HepG2 (cell line): ENCODE measurements at regions not wholly inside any gene's neighbourhood (a gene's known extent, or its start where the extent isn't known, plus 50 kb on each side); places are given as distances from the start of the nearest gene placed in this dataset.

Source experiments
- ATAC-seq: fragments of 200-7000 bp; cut with Tn5 transposase; 3 replicates; pipeline ENCODE4 v1.9.1; 2020; ENCODE audit warnings: mild to moderate bottlenecking, moderate library complexity
- BruUV-seq: library from RNA; stranded (reverse); fragments of 400-500 nt; replicated peaks from 2 replicates; lab custom pipeline; 2021; lab: Mats Ljungman, UMichigan
- CTCF ChIA-PET: fragments of 300-600 bp; formaldehyde crosslinking; extraction: SDS; loops from one replicate; lab custom pipeline; 2021; ENCODE audit warnings: low total read pairs, inconsistent platforms, low intra/inter-chr PET ratio; lab: Yijun Ruan, JAX
- POLR2A ChIA-PET: fragments of 350-600 bp; sonication (Branson Sonifier 250); formaldehyde crosslinking; loops from one replicate; lab custom pipeline; 2020; ENCODE audit warnings: antibody characterized with exemption, inconsistent platforms; lab: Yijun Ruan, JAX
- DNase-seq: peaks from one replicate; pipeline ENCODE4 v3.0.0-alpha.2; 2015; ENCODE audit warnings: low spot score
- FAIRE-seq: peaks from 3 replicates; lab custom pipeline; 2011; peaks lifted over from hg19 to GRCh38; lab: Jason Lieb, UNC
- H2AFZ ChIP-seq: one replicate; pipeline ENCODE4 v1.6.1; 2011; ENCODE audit warnings: low read length, inconsistent platforms
- H3K27ac ChIP-seq: fragments of 300-600 bp; 3 replicates; pipeline ENCODE4 v1.8.0; 2011; ENCODE audit warnings: mixed run types, mild to moderate bottlenecking, mixed read lengths, low read length, inconsistent platforms; ENCODE audit not compliant: insufficient read depth; ENCODE audit errors: extremely low read length
- H3K27me3 ChIP-seq, 2 experiments: fragments of 200-600 bp in 1 of 2; 2 replicates in 1 of 2; 3 replicates in 1 of 2; pipeline versions ENCODE4 v1.6.0 to v1.8.0; 2011; ENCODE audit warnings: low read length in 2 of 2, mild to moderate bottlenecking in 2 of 2, moderate library complexity in 2 of 2, inconsistent platforms in 1 of 2; ENCODE audit not compliant: insufficient read depth in 2 of 2, control insufficient read depth in 1 of 2
- H3K36me3 ChIP-seq, 2 experiments: fragments of 200-600 bp in 1 of 2; replicated peaks in 1 of 2; 2 replicates in 1 of 2; 3 replicates in 1 of 2; pipeline versions ENCODE4 v1.5.1 to v1.8.0; 2011; ENCODE audit warnings: low read length in 2 of 2, inconsistent platforms in 1 of 2; ENCODE audit not compliant: insufficient read depth in 2 of 2, control insufficient read depth in 1 of 2
- H3K4me1 ChIP-seq: 2 replicates; pipeline ENCODE4 v1.5.1; 2012; ENCODE audit warnings: low read length, inconsistent platforms; ENCODE audit not compliant: insufficient read depth
- H3K4me2 ChIP-seq: 2 replicates; pipeline ENCODE4 v1.6.0; 2011; ENCODE audit warnings: low read depth, low read length, inconsistent platforms
- H3K4me3 ChIP-seq, 3 experiments: fragments of 200-600 bp in 1 of 3; sonication (generic), shearing (Covaris generic) in 1 of 3; replicated peaks in 1 of 3; 2 replicates each; pipeline ENCODE4 v1.5.1; 2011 to 2016; ENCODE audit warnings: low read length in 3 of 3, inconsistent platforms in 2 of 3, low read depth in 2 of 3, mild to moderate bottlenecking in 2 of 3, control low read depth in 1 of 3, mixed read lengths in 1 of 3; ENCODE audit not compliant: insufficient read depth in 1 of 3
- H3K79me2 ChIP-seq: one replicate; pipeline ENCODE4 v1.6.1; 2011; ENCODE audit warnings: low read length, inconsistent platforms; ENCODE audit not compliant: insufficient read depth
- H3K9ac ChIP-seq: 2 replicates; pipeline ENCODE4 v1.6.0; 2011; ENCODE audit warnings: mild to moderate bottlenecking, low read depth, low read length, inconsistent platforms; ENCODE audit not compliant: insufficient read depth
- H3K9me3 ChIP-seq: 2 replicates; pipeline ENCODE4 v1.5.1; 2012; ENCODE audit warnings: mild to moderate bottlenecking, low read length
- H4K20me1 ChIP-seq: 2 replicates; pipeline ENCODE4 v1.6.0; 2011; ENCODE audit warnings: inconsistent platforms, mild to moderate bottlenecking, low read length, moderate library complexity; ENCODE audit not compliant: insufficient read depth
- EHMT2 ChIP-seq: fragments of 200-600 bp; sonication (generic); IDR thresholded peaks from 2 replicates; pipeline ENCODE4 v1.7.0; 2017; ENCODE audit warnings: antibody characterized with exemption, low read depth, low read length, borderline replicate concordance
- ISL2 ChIP-seq: sonication (generic); formaldehyde crosslinking; IDR thresholded peaks from 2 replicates; pipeline ENCODE4 v1.5.0; 2020; ENCODE audit warnings: missing genetic modification reagents
- KAT7 ChIP-seq: IDR thresholded peaks from 2 replicates; pipeline ENCODE4 v1.6.1; 2018; ENCODE audit warnings: borderline replicate concordance, missing compliant biosample characterization
- MZF1 ChIP-seq: sonication (generic); formaldehyde crosslinking; IDR thresholded peaks from 2 replicates; pipeline ENCODE4 v1.8.1; 2023; ENCODE audit warnings: mild to moderate bottlenecking, missing genetic modification reagents, borderline replicate concordance
- NFE2L2 ChIP-seq: fragments of 150-350 bp; IDR thresholded peaks from 2 replicates; pipeline ENCODE4 v1.6.1; 2014; ENCODE audit warnings: low read length
- RBAK ChIP-seq: sonication (generic); formaldehyde crosslinking; IDR thresholded peaks from 2 replicates; pipeline ENCODE4 v1.5.1; 2020; ENCODE audit warnings: mild to moderate bottlenecking, missing genetic modification reagents
- RNF2 ChIP-seq: fragments of 450-650 bp; conservative IDR thresholded peaks from 2 replicates; pipeline ENCODE4 v1.6.1; 2016; ENCODE audit warnings: low read depth
- SRSF9 ChIP-seq: fragments of 200-400 bp; formaldehyde crosslinking; IDR thresholded peaks from 2 replicates; pipeline ENCODE4 v1.6.1; 2018; ENCODE audit warnings: borderline replicate concordance, mild to moderate bottlenecking, low read depth, low read length; ENCODE audit not compliant: insufficient read depth, poor library complexity, severe bottlenecking
- TSC22D2 ChIP-seq: sonication (generic); formaldehyde crosslinking; IDR thresholded peaks from 2 replicates; pipeline ENCODE4 v1.5.1; 2020; ENCODE audit warnings: missing genetic modification reagents, mild to moderate bottlenecking, borderline replicate concordance
- ZBTB1 ChIP-seq: sonication (generic); formaldehyde crosslinking; IDR thresholded peaks from 2 replicates; pipeline ENCODE4 v1.4.0; 2020; ENCODE audit warnings: missing genetic modification reagents, borderline replicate concordance
- ZNF260 ChIP-seq: sonication (generic); formaldehyde crosslinking; IDR thresholded peaks from 2 replicates; pipeline ENCODE4 v1.4.0; 2020; ENCODE audit warnings: missing genetic modification reagents, low read depth, mild to moderate bottlenecking, borderline replicate concordance
- WGBS: methylation state at CpG from one replicate; pipeline ENCODE4 v1.1.6; 2017; ENCODE audit warnings: low lambda C conversion rate; 5-methylcytosine and 5-hydroxymethylcytosine counted together
- in situ Hi-C: cut with HindIII; loops from 2 replicates; pipeline ENCODE4 v1.10.0; 2017; ENCODE audit warnings: low pct_unique_long_range_greater_than_20kb; ENCODE audit not compliant: extremely low pct_ligation_motif_present
- intact Hi-C: fragments of 100-400 bp; cut with micrococcal nuclease; formaldehyde crosslinking; loops from one replicate; pipeline ENCODE4 v1.10.0; 2022; ENCODE audit not compliant: unreplicated experiment
- TF ChIP-seq, protein P1 (sequence below): sonication (generic); formaldehyde crosslinking; IDR thresholded peaks from 2 replicates; pipeline ENCODE4 v1.8.0; 2022; ENCODE audit warnings: mild to moderate bottlenecking, missing genetic modification reagents; ENCODE audit not compliant: insufficient replicate concordance
- TF ChIP-seq, protein P2 (sequence below): sonication (generic); formaldehyde crosslinking; IDR thresholded peaks from 2 replicates; pipeline ENCODE4 v1.8.0; 2022; ENCODE audit warnings: missing genetic modification reagents, mild to moderate bottlenecking, inconsistent platforms, borderline replicate concordance
- TF ChIP-seq, protein P3 (sequence below): sonication (generic); formaldehyde crosslinking; IDR thresholded peaks from 2 replicates; pipeline ENCODE4 v1.4.0; 2020; ENCODE audit warnings: missing genetic modification reagents
- TF ChIP-seq, protein P4 (sequence below): sonication (generic); formaldehyde crosslinking; IDR thresholded peaks from 2 replicates; pipeline ENCODE4 v1.8.0; 2022; ENCODE audit warnings: mild to moderate bottlenecking, missing genetic modification reagents, moderate library complexity

DNA sequence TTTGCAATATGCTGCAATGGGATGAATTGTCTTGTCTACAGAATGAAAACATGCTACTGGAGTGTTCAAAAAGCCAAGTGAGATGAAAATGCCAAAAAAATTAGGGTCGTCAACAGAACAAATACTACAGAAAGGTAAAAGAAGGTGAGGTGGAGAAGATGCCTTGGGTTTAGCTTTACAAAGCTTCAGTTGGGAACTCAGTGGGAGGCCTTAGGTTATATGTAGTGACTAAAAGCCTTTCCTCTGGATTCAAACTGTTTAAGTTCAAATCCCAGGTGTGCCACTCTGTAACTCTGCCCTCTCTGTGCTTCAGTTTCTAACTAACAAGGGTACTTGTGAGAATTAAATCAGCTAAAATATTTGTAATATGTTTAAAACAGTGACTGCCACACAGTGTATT lies 84.9 kb upstream of the PDE3A start (continued):
- TF ChIP-seq, protein P1, sequence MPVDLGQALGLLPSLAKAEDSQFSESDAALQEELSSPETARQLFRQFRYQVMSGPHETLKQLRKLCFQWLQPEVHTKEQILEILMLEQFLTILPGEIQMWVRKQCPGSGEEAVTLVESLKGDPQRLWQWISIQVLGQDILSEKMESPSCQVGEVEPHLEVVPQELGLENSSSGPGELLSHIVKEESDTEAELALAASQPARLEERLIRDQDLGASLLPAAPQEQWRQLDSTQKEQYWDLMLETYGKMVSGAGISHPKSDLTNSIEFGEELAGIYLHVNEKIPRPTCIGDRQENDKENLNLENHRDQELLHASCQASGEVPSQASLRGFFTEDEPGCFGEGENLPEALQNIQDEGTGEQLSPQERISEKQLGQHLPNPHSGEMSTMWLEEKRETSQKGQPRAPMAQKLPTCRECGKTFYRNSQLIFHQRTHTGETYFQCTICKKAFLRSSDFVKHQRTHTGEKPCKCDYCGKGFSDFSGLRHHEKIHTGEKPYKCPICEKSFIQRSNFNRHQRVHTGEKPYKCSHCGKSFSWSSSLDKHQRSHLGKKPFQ (CRISPR knock-in tag): no peak
- no peak for TF ChIP-seq KAT7 (CRISPR knock-in tag)

DNA sequence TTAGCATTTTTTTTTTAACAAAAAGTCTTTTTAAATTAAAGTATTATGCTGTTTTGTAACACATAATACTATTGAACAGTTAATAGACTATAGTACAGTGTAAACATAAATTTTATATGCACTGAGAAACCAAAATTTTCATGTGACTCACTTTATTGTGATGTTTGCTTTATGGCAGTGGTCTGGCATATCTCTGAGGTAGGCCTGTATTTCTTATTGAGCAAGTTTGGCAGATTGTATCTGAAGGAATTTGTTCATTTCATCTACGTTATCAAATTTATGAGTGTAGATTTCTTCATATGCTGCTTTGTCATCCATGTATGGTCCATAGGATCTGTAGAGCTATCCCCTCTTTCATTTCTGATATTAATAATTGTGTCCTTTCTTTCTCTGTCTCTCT lies 78.8 kb upstream of the PDE3A start:
- Histone ChIP-seq H3K79me2 (no peaks in the 10 kb centered on the region), H4K20me1 (no peaks in the 10 kb centered on the region), H3K4me1 (no peaks in the 10 kb centered on the region), H3K9me3 (peaks cover 59% of the 10 kb centered on the region), H3K4me3 (no peak overlapping the region), H2AFZ (no peak overlapping the region), H3K9ac (no peak overlapping the region), H3K27me3 (no peaks in the 10 kb centered on the region), H3K4me2 (no peak overlapping the region)
- in situ Hi-C loops: no loop called here
- no TSS peak for BruUV-seq
- no peak for ATAC-seq
- CTCF ChIA-PET: no interaction called here
- 0% methylated on average over 1 of the region's 1 CpG for WGBS
- TF ChIP-seq, protein P2, sequence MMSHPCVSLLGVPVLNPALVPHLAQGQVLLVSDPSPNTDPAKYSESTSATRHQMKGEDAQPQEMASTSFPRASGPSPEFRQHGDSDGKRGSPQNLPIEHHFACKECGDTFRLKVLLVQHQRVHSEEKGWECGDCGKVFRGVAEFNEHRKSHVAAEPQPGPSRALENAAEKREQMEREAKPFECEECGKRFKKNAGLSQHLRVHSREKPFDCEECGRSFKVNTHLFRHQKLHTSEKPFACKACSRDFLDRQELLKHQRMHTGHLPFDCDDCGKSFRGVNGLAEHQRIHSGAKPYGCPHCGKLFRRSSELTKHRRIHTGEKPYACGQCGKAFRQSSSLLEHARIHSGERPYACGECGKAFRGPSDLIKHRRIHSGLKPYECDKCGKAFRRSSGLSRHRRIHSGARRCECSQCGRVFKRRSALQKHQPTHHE (CRISPR knock-in tag): no peak
- TF ChIP-seq TSC22D2 (CRISPR knock-in tag) (no peak), EHMT2 (no peak), RNF2 (no peak), NFE2L2 (no peak), SRSF9 (no peak), RBAK (CRISPR knock-in tag) (no peak), MZF1 (CRISPR knock-in tag) (no peak), ZBTB1 (CRISPR knock-in tag) (no peak), ZNF260 (CRISPR knock-in tag) (no peak), ISL2 (CRISPR knock-in tag) (no peak)
- TF ChIP-seq, protein P3, sequence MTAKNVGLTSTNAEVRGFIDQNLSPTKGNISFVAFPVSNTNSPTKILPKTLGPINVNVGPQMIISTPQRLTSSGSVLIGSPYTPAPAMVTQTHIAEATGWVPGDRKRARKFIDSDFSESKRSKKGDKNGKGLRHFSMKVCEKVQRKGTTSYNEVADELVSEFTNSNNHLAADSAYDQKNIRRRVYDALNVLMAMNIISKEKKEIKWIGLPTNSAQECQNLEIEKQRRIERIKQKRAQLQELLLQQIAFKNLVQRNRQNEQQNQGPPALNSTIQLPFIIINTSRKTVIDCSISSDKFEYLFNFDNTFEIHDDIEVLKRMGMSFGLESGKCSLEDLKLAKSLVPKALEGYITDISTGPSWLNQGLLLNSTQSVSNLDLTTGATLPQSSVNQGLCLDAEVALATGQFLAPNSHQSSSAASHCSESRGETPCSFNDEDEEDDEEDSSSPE (CRISPR knock-in tag): no peak
- TF ChIP-seq, protein P4, sequence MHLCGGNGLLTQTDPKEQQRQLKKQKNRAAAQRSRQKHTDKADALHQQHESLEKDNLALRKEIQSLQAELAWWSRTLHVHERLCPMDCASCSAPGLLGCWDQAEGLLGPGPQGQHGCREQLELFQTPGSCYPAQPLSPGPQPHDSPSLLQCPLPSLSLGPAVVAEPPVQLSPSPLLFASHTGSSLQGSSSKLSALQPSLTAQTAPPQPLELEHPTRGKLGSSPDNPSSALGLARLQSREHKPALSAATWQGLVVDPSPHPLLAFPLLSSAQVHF: no peak
- TF ChIP-seq, all 625 proteins: peak for 0
- no peak overlapping the region for H3K27ac ChIP-seq
- intact Hi-C loops: no loop called here
- no peaks in the 10 kb centered on the region for H3K36me3 ChIP-seq
- POLR2A ChIA-PET: no interaction called here
- DNase-seq (no peak), FAIRE-seq (no peak)
